ENCODE measurements at regions not wholly inside any gene's neighbourhood (a gene's known extent, or its start where the extent isn't known, plus 50 kb on each side); places are given as distances from the start of the nearest gene placed in this dataset.

DNA sequence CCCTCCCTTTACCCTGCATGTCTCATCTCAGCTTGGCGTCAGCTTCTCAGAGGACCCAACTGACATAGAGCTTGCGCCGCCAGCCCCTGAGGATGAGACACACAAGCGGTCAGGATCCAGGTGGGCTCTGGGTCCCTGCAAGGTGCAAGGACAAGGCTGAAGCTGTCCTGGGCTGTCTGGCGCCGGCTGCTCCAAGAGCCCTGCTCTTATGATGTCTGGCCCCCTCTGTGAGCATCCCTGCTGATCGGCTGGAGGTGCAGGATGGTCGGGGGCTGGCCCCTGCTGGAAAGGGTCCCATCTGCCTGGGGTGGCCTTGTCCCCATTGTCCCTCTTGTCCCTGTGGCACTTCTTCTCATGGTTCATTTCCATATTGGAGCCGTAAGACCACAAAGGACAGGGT is 479.0 kb downstream of the NPHP4 start:
- TF ChIP-seq FOXK2 (IDR thresholded peaks at IDR 0.05), result no peak
- no peak for TF ChIP-seq TARDBP (IDR thresholded peaks at IDR 0.05)
- no peak for TF ChIP-seq ARNT (IDR thresholded peaks at IDR 0.05)
- no peak for TF ChIP-seq FOXA1 (IDR thresholded peaks at IDR 0.05)
- TF ChIP-seq FOXM1 (IDR thresholded peaks at IDR 0.05; ENCODE audit: borderline replicate concordance), result no peak
- no peak for TF ChIP-seq PKNOX1 (IDR thresholded peaks at IDR 0.05)
- no peak for TF ChIP-seq SUZ12 (IDR thresholded peaks at IDR 0.05)
- TF ChIP-seq NFRKB (IDR thresholded peaks at IDR 0.05), result no peak
- TF ChIP-seq HDGF (IDR thresholded peaks at IDR 0.05; ENCODE audit: borderline replicate concordance), result no peak
- TF ChIP-seq L3MBTL2 (conservative IDR thresholded peaks at IDR 0.05), result no peak
- no peak for TF ChIP-seq SP1 (IDR thresholded peaks at IDR 0.05)
- TF ChIP-seq ELF4 (IDR thresholded peaks at IDR 0.05), result no peak

Data from HEK293T (cell line).